HEK293 (cell line): ENCODE measurements at regions not wholly inside any gene's neighbourhood (a gene's known extent, or its start where the extent isn't known, plus 50 kb on each side); places are given as distances from the start of the nearest gene placed in this dataset.

Experiments
- HOXA7 ChIP-seq: sonication (generic); formaldehyde crosslinking; IDR thresholded peaks from 2 replicates; pipeline ENCODE4 v1.8.1; 2022; ENCODE audit warnings: missing genetic modification reagents, borderline replicate concordance
- KLF8 ChIP-seq: fragments of 450-650 bp; formaldehyde crosslinking; IDR thresholded peaks from 2 replicates; pipeline ENCODE4 v1.5.1; 2016; ENCODE audit warnings: missing biosample characterization, missing genetic modification characterization
- YY1 ChIP-seq: fragments of 450-650 bp; formaldehyde crosslinking; IDR thresholded peaks from 2 replicates; pipeline ENCODE4 v1.5.1; 2018; ENCODE audit warnings: missing biosample characterization, missing genetic modification characterization
- ZBTB21 ChIP-seq: fragments of 450-650 bp; formaldehyde crosslinking; IDR thresholded peaks from 2 replicates; pipeline ENCODE4 v1.5.1; 2017; ENCODE audit warnings: missing biosample characterization, missing genetic modification characterization
- ZNF121 ChIP-seq: fragments of 450-650 bp; formaldehyde crosslinking; IDR thresholded peaks from 2 replicates; pipeline ENCODE4 v1.5.1; 2016; ENCODE audit warnings: missing biosample characterization, missing genetic modification characterization
- ZNF76 ChIP-seq: fragments of 450-650 bp; formaldehyde crosslinking; IDR thresholded peaks from 2 replicates; pipeline ENCODE4; 2016; ENCODE audit warnings: low read depth, missing biosample characterization, missing genetic modification characterization, borderline replicate concordance
- TF ChIP-seq, protein P1 (sequence below): fragments of 450-650 bp; formaldehyde crosslinking; conservative IDR thresholded peaks from 2 replicates; pipeline ENCODE4 v1.5.1; 2016; ENCODE audit warnings: low read depth, missing biosample characterization, missing genetic modification characterization
- TF ChIP-seq, protein P2 (sequence below): fragments of 450-650 bp; formaldehyde crosslinking; IDR thresholded peaks from 2 replicates; pipeline ENCODE4 v1.5.1; 2016; ENCODE audit warnings: missing biosample characterization, missing genetic modification characterization
- TF ChIP-seq, protein P3 (sequence below): fragments of 450-650 bp; formaldehyde crosslinking; IDR thresholded peaks from 2 replicates; pipeline ENCODE4 v1.5.1; 2017; ENCODE audit warnings: missing biosample characterization, mild to moderate bottlenecking, missing genetic modification characterization, moderate library complexity
- TF ChIP-seq, protein P4 (sequence below): fragments of 450-650 bp; formaldehyde crosslinking; IDR thresholded peaks from 2 replicates; pipeline ENCODE4 v1.5.1; 2016; ENCODE audit warnings: missing biosample characterization, missing genetic modification characterization

DNA sequence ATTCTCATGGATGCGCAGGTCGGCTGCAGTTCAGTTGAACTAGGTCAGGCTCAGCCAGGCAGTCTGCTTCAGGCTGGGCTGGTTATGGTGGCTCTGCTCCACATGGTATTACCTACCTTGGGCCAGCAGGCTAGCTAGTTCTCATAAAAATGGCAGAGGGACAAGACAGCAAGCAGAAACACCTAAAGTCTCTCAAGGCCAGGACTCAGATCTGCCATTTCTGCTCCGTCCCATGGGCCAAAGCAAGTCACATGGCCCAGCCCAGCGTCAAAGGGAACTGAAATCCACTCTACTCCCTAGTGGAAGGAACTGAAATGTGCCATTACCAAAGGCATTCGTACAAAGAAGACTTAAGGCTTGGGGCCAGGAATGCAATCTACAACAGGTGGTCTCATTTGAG is 160.0 kb downstream of the TMEM132E start:
- TF ChIP-seq, protein P1, sequence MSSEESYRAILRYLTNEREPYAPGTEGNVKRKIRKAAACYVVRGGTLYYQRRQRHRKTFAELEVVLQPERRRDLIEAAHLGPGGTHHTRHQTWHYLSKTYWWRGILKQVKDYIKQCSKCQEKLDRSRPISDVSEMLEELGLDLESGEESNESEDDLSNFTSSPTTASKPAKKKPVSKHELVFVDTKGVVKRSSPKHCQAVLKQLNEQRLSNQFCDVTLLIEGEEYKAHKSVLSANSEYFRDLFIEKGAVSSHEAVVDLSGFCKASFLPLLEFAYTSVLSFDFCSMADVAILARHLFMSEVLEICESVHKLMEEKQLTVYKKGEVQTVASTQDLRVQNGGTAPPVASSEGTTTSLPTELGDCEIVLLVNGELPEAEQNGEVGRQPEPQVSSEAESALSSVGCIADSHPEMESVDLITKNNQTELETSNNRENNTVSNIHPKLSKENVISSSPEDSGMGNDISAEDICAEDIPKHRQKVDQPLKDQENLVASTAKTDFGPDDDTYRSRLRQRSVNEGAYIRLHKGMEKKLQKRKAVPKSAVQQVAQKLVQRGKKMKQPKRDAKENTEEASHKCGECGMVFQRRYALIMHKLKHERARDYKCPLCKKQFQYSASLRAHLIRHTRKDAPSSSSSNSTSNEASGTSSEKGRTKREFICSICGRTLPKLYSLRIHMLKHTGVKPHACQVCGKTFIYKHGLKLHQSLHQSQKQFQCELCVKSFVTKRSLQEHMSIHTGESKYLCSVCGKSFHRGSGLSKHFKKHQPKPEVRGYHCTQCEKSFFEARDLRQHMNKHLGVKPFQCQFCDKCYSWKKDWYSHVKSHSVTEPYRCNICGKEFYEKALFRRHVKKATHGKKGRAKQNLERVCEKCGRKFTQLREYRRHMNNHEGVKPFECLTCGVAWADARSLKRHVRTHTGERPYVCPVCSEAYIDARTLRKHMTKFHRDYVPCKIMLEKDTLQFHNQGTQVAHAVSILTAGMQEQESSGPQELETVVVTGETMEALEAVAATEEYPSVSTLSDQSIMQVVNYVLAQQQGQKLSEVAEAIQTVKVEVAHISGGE (tag by site-specific recombination): no peak
- TF ChIP-seq, protein P2, sequence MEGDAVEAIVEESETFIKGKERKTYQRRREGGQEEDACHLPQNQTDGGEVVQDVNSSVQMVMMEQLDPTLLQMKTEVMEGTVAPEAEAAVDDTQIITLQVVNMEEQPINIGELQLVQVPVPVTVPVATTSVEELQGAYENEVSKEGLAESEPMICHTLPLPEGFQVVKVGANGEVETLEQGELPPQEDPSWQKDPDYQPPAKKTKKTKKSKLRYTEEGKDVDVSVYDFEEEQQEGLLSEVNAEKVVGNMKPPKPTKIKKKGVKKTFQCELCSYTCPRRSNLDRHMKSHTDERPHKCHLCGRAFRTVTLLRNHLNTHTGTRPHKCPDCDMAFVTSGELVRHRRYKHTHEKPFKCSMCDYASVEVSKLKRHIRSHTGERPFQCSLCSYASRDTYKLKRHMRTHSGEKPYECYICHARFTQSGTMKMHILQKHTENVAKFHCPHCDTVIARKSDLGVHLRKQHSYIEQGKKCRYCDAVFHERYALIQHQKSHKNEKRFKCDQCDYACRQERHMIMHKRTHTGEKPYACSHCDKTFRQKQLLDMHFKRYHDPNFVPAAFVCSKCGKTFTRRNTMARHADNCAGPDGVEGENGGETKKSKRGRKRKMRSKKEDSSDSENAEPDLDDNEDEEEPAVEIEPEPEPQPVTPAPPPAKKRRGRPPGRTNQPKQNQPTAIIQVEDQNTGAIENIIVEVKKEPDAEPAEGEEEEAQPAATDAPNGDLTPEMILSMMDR (tag by site-specific recombination): no peak
- TF ChIP-seq, protein P3, sequence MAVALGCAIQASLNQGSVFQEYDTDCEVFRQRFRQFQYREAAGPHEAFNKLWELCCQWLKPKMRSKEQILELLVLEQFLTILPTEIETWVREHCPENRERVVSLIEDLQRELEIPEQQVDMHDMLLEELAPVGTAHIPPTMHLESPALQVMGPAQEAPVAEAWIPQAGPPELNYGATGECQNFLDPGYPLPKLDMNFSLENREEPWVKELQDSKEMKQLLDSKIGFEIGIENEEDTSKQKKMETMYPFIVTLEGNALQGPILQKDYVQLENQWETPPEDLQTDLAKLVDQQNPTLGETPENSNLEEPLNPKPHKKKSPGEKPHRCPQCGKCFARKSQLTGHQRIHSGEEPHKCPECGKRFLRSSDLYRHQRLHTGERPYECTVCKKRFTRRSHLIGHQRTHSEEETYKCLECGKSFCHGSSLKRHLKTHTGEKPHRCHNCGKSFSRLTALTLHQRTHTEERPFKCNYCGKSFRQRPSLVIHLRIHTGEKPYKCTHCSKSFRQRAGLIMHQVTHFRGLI (tag by site-specific recombination): no peak
- TF ChIP-seq, protein P4, sequence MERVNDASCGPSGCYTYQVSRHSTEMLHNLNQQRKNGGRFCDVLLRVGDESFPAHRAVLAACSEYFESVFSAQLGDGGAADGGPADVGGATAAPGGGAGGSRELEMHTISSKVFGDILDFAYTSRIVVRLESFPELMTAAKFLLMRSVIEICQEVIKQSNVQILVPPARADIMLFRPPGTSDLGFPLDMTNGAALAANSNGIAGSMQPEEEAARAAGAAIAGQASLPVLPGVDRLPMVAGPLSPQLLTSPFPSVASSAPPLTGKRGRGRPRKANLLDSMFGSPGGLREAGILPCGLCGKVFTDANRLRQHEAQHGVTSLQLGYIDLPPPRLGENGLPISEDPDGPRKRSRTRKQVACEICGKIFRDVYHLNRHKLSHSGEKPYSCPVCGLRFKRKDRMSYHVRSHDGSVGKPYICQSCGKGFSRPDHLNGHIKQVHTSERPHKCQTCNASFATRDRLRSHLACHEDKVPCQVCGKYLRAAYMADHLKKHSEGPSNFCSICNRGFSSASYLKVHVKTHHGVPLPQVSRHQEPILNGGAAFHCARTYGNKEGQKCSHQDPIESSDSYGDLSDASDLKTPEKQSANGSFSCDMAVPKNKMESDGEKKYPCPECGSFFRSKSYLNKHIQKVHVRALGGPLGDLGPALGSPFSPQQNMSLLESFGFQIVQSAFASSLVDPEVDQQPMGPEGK (tag by site-specific recombination): no peak
- TF ChIP-seq ZNF76 (tag by site-specific recombination) (no peak), ZBTB21 (tag by site-specific recombination) (no peak), HOXA7 (no peak), KLF8 (tag by site-specific recombination) (no peak), YY1 (no peak), ZNF121 (no peak)
